ENCODE measurements at regions not wholly inside any gene's neighbourhood (a gene's known extent, or its start where the extent isn't known, plus 50 kb on each side); places are given as distances from the start of the nearest gene placed in this dataset.

GRCh38 chr10:71070741-71071140, 141.6 kb upstream of the UNC5B start:
- no peak overlapping the region for H3K27ac ChIP-seq (ENCODE audit: low read depth, low read length)
- ChIA-PET CTCF (no interaction called here), POLR2A (no interaction called here), RAD21 (ENCODE audit: low non-redundant PET in 1 of 2, low total read pairs in 2 of 2, uncharacterized antibody in 2 of 2, unreplicated experiment in 2 of 2) (no interaction called here)
- H3K9me3 ChIP-seq (ENCODE audit: control insufficient read depth in 1 of 2, insufficient read depth in 1 of 2, low read depth in 1 of 2, low read length in 2 of 2): no peaks in the 10 kb centered on the region
- no peaks in the 10 kb centered on the region for H4K20me1 ChIP-seq (ENCODE audit: insufficient read depth)
- DNase-seq (ENCODE audit: low read depth, low spot score) (no peak), ATAC-seq (no peak)
- no peaks in the 10 kb centered on the region for H3K9me2 ChIP-seq (ENCODE audit: insufficient read depth)
- H3K9ac ChIP-seq (ENCODE audit: low read length): no peak overlapping the region
- no peaks in the 10 kb centered on the region for H3K36me3 ChIP-seq (ENCODE audit: control insufficient read depth in 1 of 2, insufficient read depth in 2 of 2, low read length in 2 of 2)
- TF ChIP-seq CEBPB (IDR thresholded peaks at IDR 0.05; ENCODE audit: low read depth) (no peak), POLR2AphosphoS5 (IDR thresholded peaks at IDR 0.05; ENCODE audit: low read depth, low read length) (no peak), SIN3A (IDR thresholded peaks at IDR 0.05; ENCODE audit: low read depth) (no peak), EGR1 (IDR thresholded peaks at IDR 0.05; ENCODE audit: low read depth) (no peak), EZH2phosphoT487 (IDR thresholded peaks at IDR 0.05; ENCODE audit: borderline replicate concordance) (no peak), EZH2 (IDR thresholded peaks at IDR 0.05) (no peak), YY1 (IDR thresholded peaks at IDR 0.05; ENCODE audit: extremely low read depth, insufficient replicate concordance, low read depth, low read length) (no peak), SRF (IDR thresholded peaks at IDR 0.05; ENCODE audit: low read depth) (no peak), CTCF (IDR thresholded peaks at IDR 0.05 in 2 of 3, conservative IDR thresholded peaks at IDR 0.05 in 1 of 3; ENCODE audit: borderline replicate concordance in 1 of 3, insufficient read depth in 1 of 3, low read depth in 2 of 3, low read length in 2 of 3) (no peak), ZFX (IDR thresholded peaks at IDR 0.05) (no peak)
- H3K27me3 ChIP-seq (ENCODE audit: insufficient read depth, low read length): 0 out of 2 replicates have a peak, but pooled peaks cover 5% of the 10 kb centered on the region
- no peak overlapping the region for H3K4me3 ChIP-seq (replicated peaks in 1 of 2; ENCODE audit: low read depth in 1 of 2, low read length in 2 of 2)
- H3K4me1 ChIP-seq (ENCODE audit: control insufficient read depth in 1 of 2, insufficient read depth in 2 of 2, low read length in 2 of 2): peaks cover 0 to 9% of the 10 kb centered on the region in 2 experiments; a peak in 2 of 4 replicates
- no peak overlapping the region for H3K4me2 ChIP-seq (ENCODE audit: low read length)
- no TSS peak for BruUV-seq (replicated peaks)
- intact Hi-C loops (cut with micrococcal nuclease): no loop called here
- H3K79me2 ChIP-seq (ENCODE audit: insufficient read depth, low read length): no peaks in the 10 kb centered on the region
- H2AFZ ChIP-seq (ENCODE audit: low read depth, low read length, poor library complexity, severe bottlenecking): no peak overlapping the region

All from HCT116 (cell line).